ENCODE measurements at regions not wholly inside any gene's neighbourhood (a gene's known extent, or its start where the extent isn't known, plus 50 kb on each side); places are given as distances from the start of the nearest gene placed in this dataset.

DNA sequence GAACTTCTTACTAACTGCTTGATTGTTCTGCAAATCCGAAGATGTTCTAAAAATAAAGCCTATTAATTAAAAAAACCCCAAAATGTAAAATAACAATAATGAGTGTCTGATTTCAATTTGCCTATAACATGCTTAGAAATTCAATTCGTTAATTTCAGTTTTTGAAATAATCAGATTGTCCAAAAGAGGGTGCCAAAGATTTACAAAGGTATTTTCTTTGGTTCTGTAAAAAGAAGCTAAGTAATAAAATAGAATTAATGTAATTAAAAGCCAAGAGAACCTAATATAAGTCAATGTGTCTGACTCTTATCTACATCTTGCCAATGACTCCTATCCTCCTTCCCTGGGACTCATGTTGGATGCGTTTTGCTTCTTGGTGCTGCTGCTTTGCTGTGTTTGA, 75.0 kb upstream of the CPHXL start:
- TF ChIP-seq, protein P1, sequence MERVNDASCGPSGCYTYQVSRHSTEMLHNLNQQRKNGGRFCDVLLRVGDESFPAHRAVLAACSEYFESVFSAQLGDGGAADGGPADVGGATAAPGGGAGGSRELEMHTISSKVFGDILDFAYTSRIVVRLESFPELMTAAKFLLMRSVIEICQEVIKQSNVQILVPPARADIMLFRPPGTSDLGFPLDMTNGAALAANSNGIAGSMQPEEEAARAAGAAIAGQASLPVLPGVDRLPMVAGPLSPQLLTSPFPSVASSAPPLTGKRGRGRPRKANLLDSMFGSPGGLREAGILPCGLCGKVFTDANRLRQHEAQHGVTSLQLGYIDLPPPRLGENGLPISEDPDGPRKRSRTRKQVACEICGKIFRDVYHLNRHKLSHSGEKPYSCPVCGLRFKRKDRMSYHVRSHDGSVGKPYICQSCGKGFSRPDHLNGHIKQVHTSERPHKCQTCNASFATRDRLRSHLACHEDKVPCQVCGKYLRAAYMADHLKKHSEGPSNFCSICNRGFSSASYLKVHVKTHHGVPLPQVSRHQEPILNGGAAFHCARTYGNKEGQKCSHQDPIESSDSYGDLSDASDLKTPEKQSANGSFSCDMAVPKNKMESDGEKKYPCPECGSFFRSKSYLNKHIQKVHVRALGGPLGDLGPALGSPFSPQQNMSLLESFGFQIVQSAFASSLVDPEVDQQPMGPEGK (CRISPR knock-in tag; IDR thresholded peaks at IDR 0.05; ENCODE audit: borderline replicate concordance), result no peak
- TF ChIP-seq SNAI2 (CRISPR knock-in tag; IDR thresholded peaks at IDR 0.05) (no peak), ARNTL (CRISPR knock-in tag; IDR thresholded peaks at IDR 0.05; ENCODE audit: borderline replicate concordance, low read depth) (no peak)
- TF ChIP-seq, protein P2, sequence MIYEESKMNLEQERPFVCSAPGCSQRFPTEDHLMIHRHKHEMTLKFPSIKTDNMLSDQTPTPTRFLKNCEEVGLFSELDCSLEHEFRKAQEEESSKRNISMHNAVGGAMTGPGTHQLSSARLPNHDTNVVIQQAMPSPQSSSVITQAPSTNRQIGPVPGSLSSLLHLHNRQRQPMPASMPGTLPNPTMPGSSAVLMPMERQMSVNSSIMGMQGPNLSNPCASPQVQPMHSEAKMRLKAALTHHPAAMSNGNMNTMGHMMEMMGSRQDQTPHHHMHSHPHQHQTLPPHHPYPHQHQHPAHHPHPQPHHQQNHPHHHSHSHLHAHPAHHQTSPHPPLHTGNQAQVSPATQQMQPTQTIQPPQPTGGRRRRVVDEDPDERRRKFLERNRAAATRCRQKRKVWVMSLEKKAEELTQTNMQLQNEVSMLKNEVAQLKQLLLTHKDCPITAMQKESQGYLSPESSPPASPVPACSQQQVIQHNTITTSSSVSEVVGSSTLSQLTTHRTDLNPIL (CRISPR knock-in tag; IDR thresholded peaks at IDR 0.05; ENCODE audit: low read depth), result no peak
